SK-N-SH (cell line): ENCODE measurements at regions not wholly inside any gene's neighbourhood (a gene's known extent, or its start where the extent isn't known, plus 50 kb on each side); places are given as distances from the start of the nearest gene placed in this dataset.
A peak's percentile ranks its signal among the peaks of the same experiment; 100 is the strongest.

Experiments
- CHD2 ChIP-seq: fragments of 150-350 bp; IDR thresholded peaks from 2 replicates; pipeline ENCODE4 v1.6.1; 2018; ENCODE audit warnings: low read length; ENCODE audit not compliant: partially characterized antibody
- EP300 ChIP-seq, 2 experiments: IDR thresholded peaks; 2 replicates each; pipeline versions ENCODE4 v1.4.0 to v1.6.1; 2012; ENCODE audit warnings: borderline replicate concordance in 1 of 2, low read depth in 1 of 2, low read length in 1 of 2
- GABPA ChIP-seq: IDR thresholded peaks from 2 replicates; pipeline ENCODE4 v1.4.0; 2012; ENCODE audit warnings: low read depth, mild to moderate bottlenecking
- POLR2AphosphoS5 ChIP-seq: IDR thresholded peaks from 2 replicates; pipeline ENCODE4 v1.6.1; 2012; ENCODE audit warnings: low read depth, low read length
- RAD21 ChIP-seq: IDR thresholded peaks from 2 replicates; pipeline ENCODE4 v1.6.1; 2012; ENCODE audit warnings: mild to moderate bottlenecking, low read length
- RXRA ChIP-seq: IDR thresholded peaks from 2 replicates; pipeline ENCODE4 v1.4.0; 2012; ENCODE audit warnings: low read depth, mild to moderate bottlenecking, borderline replicate concordance
- TAF1 ChIP-seq: IDR thresholded peaks from 2 replicates; pipeline ENCODE4 v1.6.1; 2012; ENCODE audit warnings: low read depth, mild to moderate bottlenecking, low read length, moderate library complexity, borderline replicate concordance
- YY1 ChIP-seq: IDR thresholded peaks from 2 replicates; pipeline ENCODE4 v1.4.0; 2012; ENCODE audit warnings: low read depth, mild to moderate bottlenecking
- TF ChIP-seq, protein P1 (sequence below): fragments of 200-600 bp; sonication (generic); IDR thresholded peaks from 2 replicates; pipeline ENCODE4 v1.6.1; 2017; ENCODE audit warnings: antibody characterized with exemption, mild to moderate bottlenecking, moderate library complexity
- TF ChIP-seq, protein P2 (sequence below): fragments of 150-350 bp; IDR thresholded peaks from 2 replicates; pipeline ENCODE4 v1.6.1; 2017; ENCODE audit warnings: antibody characterized with exemption, low read length, low read depth, borderline replicate concordance
- TF ChIP-seq, protein P3 (sequence below): IDR thresholded peaks from 2 replicates; pipeline ENCODE4 v1.4.0; 2012; ENCODE audit warnings: low read depth, borderline replicate concordance
- TF ChIP-seq, protein P4 (sequence below): IDR thresholded peaks from 2 replicates; pipeline ENCODE4 v1.6.1; 2012; ENCODE audit warnings: mild to moderate bottlenecking, low read depth, low read length, moderate library complexity

DNA sequence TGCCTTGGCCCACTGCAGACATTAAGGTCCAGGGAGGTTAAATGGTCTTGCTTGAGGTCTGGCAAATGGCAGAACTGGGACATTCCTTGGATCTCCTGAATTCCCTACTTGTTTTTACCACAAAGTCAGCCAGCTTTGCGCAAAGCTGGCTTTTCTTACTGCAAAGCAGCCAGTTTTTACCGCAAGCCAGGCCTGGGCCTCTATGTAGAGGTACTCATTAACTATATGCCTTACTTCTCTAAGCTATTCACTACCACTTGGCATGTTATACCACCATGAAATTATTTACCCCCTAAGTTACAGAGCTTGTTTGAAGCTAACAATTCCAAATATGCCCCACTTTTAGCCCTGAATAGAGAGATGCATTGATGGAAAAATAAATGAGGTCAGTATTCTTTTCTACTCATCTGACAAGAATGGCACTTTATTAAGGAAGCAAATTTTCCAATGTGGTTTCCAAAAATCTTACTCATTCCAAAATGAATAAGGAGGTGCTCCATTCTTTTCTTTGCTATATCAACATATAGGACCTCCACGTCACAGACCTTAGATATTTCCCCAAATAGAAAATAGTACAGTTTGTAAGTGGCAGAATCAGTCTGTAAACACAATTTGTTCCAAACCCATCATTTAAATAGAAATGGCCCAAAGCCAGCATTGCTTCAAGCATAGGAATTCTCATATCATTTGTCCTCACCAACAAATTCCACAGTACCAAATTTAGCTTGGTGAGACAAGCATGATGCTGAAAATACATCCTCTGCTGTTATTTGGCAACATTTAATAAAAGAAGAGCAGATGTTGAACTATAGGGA lies 143.9 kb upstream of the TSC22D1 start:
- TF ChIP-seq RAD21, result no peak
- TF ChIP-seq, protein P1, sequence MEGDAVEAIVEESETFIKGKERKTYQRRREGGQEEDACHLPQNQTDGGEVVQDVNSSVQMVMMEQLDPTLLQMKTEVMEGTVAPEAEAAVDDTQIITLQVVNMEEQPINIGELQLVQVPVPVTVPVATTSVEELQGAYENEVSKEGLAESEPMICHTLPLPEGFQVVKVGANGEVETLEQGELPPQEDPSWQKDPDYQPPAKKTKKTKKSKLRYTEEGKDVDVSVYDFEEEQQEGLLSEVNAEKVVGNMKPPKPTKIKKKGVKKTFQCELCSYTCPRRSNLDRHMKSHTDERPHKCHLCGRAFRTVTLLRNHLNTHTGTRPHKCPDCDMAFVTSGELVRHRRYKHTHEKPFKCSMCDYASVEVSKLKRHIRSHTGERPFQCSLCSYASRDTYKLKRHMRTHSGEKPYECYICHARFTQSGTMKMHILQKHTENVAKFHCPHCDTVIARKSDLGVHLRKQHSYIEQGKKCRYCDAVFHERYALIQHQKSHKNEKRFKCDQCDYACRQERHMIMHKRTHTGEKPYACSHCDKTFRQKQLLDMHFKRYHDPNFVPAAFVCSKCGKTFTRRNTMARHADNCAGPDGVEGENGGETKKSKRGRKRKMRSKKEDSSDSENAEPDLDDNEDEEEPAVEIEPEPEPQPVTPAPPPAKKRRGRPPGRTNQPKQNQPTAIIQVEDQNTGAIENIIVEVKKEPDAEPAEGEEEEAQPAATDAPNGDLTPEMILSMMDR, result no peak
- TF ChIP-seq, protein P2, sequence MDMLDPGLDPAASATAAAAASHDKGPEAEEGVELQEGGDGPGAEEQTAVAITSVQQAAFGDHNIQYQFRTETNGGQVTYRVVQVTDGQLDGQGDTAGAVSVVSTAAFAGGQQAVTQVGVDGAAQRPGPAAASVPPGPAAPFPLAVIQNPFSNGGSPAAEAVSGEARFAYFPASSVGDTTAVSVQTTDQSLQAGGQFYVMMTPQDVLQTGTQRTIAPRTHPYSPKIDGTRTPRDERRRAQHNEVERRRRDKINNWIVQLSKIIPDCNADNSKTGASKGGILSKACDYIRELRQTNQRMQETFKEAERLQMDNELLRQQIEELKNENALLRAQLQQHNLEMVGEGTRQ, result no peak
- TF ChIP-seq RXRA, result peak; percentile 59; the same call in 1 of the 2 replicates
- TF ChIP-seq, protein P3, sequence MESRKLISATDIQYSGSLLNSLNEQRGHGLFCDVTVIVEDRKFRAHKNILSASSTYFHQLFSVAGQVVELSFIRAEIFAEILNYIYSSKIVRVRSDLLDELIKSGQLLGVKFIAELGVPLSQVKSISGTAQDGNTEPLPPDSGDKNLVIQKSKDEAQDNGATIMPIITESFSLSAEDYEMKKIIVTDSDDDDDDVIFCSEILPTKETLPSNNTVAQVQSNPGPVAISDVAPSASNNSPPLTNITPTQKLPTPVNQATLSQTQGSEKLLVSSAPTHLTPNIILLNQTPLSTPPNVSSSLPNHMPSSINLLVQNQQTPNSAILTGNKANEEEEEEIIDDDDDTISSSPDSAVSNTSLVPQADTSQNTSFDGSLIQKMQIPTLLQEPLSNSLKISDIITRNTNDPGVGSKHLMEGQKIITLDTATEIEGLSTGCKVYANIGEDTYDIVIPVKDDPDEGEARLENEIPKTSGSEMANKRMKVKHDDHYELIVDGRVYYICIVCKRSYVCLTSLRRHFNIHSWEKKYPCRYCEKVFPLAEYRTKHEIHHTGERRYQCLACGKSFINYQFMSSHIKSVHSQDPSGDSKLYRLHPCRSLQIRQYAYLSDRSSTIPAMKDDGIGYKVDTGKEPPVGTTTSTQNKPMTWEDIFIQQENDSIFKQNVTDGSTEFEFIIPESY, result no peak
- no peak for TF ChIP-seq TAF1
- TF ChIP-seq YY1, result no peak
- TF ChIP-seq CHD2, result no peak
- TF ChIP-seq POLR2AphosphoS5, result 0 out of 2 replicates have a peak, but pooled peaks have one; percentile 55
- TF ChIP-seq GABPA, result no peak
- TF ChIP-seq EP300 (IDR thresholded peaks at IDR 0.05; ENCODE audit: borderline replicate concordance in 1 of 2, low read depth in 1 of 2, low read length in 1 of 2), result peak in 1 of 2 experiments; percentile 77; a peak in 2 of 4 replicates
- TF ChIP-seq, protein P4, sequence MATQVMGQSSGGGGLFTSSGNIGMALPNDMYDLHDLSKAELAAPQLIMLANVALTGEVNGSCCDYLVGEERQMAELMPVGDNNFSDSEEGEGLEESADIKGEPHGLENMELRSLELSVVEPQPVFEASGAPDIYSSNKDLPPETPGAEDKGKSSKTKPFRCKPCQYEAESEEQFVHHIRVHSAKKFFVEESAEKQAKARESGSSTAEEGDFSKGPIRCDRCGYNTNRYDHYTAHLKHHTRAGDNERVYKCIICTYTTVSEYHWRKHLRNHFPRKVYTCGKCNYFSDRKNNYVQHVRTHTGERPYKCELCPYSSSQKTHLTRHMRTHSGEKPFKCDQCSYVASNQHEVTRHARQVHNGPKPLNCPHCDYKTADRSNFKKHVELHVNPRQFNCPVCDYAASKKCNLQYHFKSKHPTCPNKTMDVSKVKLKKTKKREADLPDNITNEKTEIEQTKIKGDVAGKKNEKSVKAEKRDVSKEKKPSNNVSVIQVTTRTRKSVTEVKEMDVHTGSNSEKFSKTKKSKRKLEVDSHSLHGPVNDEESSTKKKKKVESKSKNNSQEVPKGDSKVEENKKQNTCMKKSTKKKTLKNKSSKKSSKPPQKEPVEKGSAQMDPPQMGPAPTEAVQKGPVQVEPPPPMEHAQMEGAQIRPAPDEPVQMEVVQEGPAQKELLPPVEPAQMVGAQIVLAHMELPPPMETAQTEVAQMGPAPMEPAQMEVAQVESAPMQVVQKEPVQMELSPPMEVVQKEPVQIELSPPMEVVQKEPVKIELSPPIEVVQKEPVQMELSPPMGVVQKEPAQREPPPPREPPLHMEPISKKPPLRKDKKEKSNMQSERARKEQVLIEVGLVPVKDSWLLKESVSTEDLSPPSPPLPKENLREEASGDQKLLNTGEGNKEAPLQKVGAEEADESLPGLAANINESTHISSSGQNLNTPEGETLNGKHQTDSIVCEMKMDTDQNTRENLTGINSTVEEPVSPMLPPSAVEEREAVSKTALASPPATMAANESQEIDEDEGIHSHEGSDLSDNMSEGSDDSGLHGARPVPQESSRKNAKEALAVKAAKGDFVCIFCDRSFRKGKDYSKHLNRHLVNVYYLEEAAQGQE, result no peak
